Osteoblast (primary cell): ENCODE measurements at regions not wholly inside any gene's neighbourhood (a gene's known extent, or its start where the extent isn't known, plus 50 kb on each side); places are given as distances from the start of the nearest gene placed in this dataset.

Source experiments
- DNase-seq: peaks from one replicate; pipeline ENCODE4 v3.0.0; 2011; ENCODE audit warnings: low spot score, mixed read lengths; ENCODE audit not compliant: insufficient read length; ENCODE audit errors: missing footprints
- H2AFZ ChIP-seq: 2 replicates; pipeline ENCODE4 v1.6.0; 2011; ENCODE audit warnings: mild to moderate bottlenecking, low read length
- H3K27ac ChIP-seq: 2 replicates; pipeline ENCODE4 v1.5.1; 2011; ENCODE audit warnings: mild to moderate bottlenecking, low read depth, low read length, moderate library complexity
- H3K27me3 ChIP-seq: 2 replicates; pipeline ENCODE4 v1.6.0; 2012; ENCODE audit warnings: mild to moderate bottlenecking, control low read depth, inconsistent platforms, low read length, moderate library complexity; ENCODE audit not compliant: insufficient read depth
- H3K36me3 ChIP-seq: 2 replicates; pipeline ENCODE4 v1.5.1; 2011; ENCODE audit warnings: mild to moderate bottlenecking, low read length, control low read depth, moderate library complexity; ENCODE audit not compliant: insufficient read depth
- H3K4me1 ChIP-seq: 2 replicates; pipeline ENCODE4 v1.5.1; 2011; ENCODE audit warnings: mild to moderate bottlenecking, low read length, control low read depth, moderate library complexity; ENCODE audit not compliant: insufficient read depth
- H3K4me2 ChIP-seq: 2 replicates; pipeline ENCODE4 v1.6.0; 2011; ENCODE audit warnings: mild to moderate bottlenecking, low read length; ENCODE audit not compliant: insufficient read depth
- H3K4me3 ChIP-seq: fragments of 200-600 bp; sonication (generic); 3 replicates; pipeline ENCODE4 v1.5.1; 2012; ENCODE audit warnings: mild to moderate bottlenecking, low read length, inconsistent platforms; ENCODE audit not compliant: insufficient read depth
- H3K79me2 ChIP-seq: 2 replicates; pipeline ENCODE4 v1.6.0; 2012; ENCODE audit warnings: mild to moderate bottlenecking, low read length, control low read depth, inconsistent platforms; ENCODE audit not compliant: insufficient read depth
- H3K9me3 ChIP-seq: 2 replicates; pipeline ENCODE4 v1.5.1; 2011; ENCODE audit warnings: low read depth, low read length, control low read depth
- H4K20me1 ChIP-seq: 2 replicates; pipeline ENCODE4 v1.6.0; 2012; ENCODE audit warnings: mild to moderate bottlenecking, low read length, control low read depth; ENCODE audit not compliant: insufficient read depth
- CTCF ChIP-seq: IDR thresholded peaks from 2 replicates; pipeline ENCODE4 v1.5.1; 2011; ENCODE audit warnings: mild to moderate bottlenecking, low read depth, low read length, moderate library complexity; ENCODE audit errors: extremely low read depth

GRCh38 chr4:104418286-104418685 is 76.4 kb downstream of the CXXC4 start:
- Histone ChIP-seq H3K4me2 (no peak overlapping the region), H3K27ac (no peak overlapping the region), H3K9me3 (peaks cover 2% of the 10 kb centered on the region), H3K27me3 (no peaks in the 10 kb centered on the region), H3K4me3 (no peak overlapping the region), H4K20me1 (no peaks in the 10 kb centered on the region), H3K79me2 (no peaks in the 10 kb centered on the region), H3K4me1 (no peaks in the 10 kb centered on the region), H2AFZ (no peak overlapping the region), H3K36me3 (no peaks in the 10 kb centered on the region)
- no peak for DNase-seq
- TF ChIP-seq CTCF = no peak

DNA sequence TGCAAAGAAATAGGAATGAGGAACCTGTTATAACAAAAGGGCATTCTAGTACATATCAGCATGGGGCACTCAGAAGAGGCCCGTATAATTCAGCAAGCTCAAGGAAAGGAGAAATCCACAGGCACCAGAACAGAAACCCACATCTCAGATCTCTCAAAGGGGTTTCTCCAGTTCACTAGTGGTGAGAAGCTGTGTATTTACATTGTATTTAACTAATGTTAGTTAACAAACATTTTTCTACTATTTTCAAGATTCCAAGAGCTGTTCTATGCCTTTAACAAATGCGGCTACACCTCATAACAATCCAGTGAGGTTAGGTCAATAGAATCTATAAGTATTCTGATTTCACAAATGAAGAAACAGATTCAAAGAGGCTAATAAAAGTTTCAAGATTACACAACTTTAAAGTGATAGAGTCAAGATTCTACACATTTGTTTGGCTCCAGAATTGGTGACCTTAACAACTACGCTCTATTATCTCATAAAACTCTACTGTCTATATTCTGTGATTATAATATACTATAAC is 77.3 kb downstream of the CXXC4 start:
- H3K4me2 ChIP-seq = no peak overlapping the region
- no peak for DNase-seq
- no peaks in the 10 kb centered on the region for H3K27me3 ChIP-seq
- H3K27ac ChIP-seq = no peak overlapping the region
- no peaks in the 10 kb centered on the region for H3K4me1 ChIP-seq
- peaks cover 2% of the 10 kb centered on the region for H3K9me3 ChIP-seq
- H2AFZ ChIP-seq = no peak overlapping the region
- no peaks in the 10 kb centered on the region for H4K20me1 ChIP-seq
- no peak overlapping the region for H3K4me3 ChIP-seq
- H3K36me3 ChIP-seq = no peaks in the 10 kb centered on the region
- H3K79me2 ChIP-seq = no peaks in the 10 kb centered on the region
- no peak for TF ChIP-seq CTCF

DNA sequence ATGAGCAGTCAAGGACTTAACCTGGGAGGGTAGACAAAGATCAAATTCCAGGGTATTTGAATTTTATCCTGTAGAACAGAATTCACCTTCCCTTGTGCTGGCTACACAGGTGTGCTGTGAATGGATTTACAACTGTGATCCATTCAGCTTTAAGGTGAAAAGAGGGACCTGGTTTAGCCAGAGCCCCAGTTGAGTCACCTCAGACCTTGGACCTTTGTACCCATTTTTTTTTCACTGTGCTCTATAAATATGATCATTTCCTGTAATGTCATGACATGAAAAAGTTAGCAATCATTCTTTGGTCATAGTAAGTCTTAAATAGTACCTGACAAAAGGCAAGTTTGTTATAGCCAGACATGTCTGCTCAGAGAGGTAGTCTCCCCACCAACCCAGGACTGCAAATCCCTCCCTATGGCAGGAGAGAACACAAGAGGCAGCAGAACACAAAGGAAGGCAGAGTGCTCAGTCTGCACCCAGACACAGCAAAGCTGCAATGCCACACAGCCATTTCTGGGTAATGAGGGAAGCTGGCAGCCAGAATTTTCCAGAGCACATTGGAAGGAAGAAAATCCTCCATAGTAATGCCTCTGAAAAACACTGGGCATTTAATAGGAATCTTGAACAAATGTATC is 77.9 kb downstream of the CXXC4 start:
- no peaks in the 10 kb centered on the region for H3K27me3 ChIP-seq
- H3K4me2 ChIP-seq = no peak overlapping the region
- no peak for DNase-seq
- H3K9me3 ChIP-seq = peaks cover 2% of the 10 kb centered on the region
- no peak overlapping the region for H3K27ac ChIP-seq
- no peaks in the 10 kb centered on the region for H3K79me2 ChIP-seq
- no peaks in the 10 kb centered on the region for H4K20me1 ChIP-seq
- H2AFZ ChIP-seq = no peak overlapping the region
- TF ChIP-seq CTCF = no peak
- H3K4me1 ChIP-seq = no peaks in the 10 kb centered on the region
- no peak overlapping the region for H3K4me3 ChIP-seq
- H3K36me3 ChIP-seq = no peaks in the 10 kb centered on the region

DNA sequence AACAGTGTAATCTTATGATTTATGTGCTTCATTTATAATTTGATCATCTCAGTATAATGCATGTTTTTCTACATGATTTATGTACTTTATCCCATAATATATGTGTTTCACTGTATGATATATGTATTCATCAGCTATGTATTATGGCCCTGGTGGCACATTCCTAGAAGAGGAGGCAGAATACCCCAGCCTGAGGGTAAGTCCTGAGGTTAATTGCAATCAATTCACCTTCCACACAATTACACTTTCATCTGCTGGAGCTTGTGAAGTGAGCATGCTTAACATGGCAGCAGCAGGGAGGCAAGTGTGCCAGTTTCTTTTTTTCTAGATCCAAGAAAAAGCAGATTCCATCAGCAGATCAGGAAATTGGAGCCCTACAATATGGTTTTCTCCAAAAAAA is 81.2 kb downstream of the CXXC4 start:
- Histone ChIP-seq H3K4me1 (no peaks in the 10 kb centered on the region), H3K79me2 (no peaks in the 10 kb centered on the region), H3K4me3 (no peak overlapping the region), H3K27ac (no peak overlapping the region), H3K9me3 (no peaks in the 10 kb centered on the region), H3K4me2 (no peak overlapping the region), H3K27me3 (no peaks in the 10 kb centered on the region), H4K20me1 (no peaks in the 10 kb centered on the region), H2AFZ (no peak overlapping the region), H3K36me3 (no peaks in the 10 kb centered on the region)
- TF ChIP-seq CTCF = no peak
- no peak for DNase-seq
